CD4-positive, alpha-beta T cell (primary cell): ENCODE measurements at regions not wholly inside any gene's neighbourhood (a gene's known extent, or its start where the extent isn't known, plus 50 kb on each side); places are given as distances from the start of the nearest gene placed in this dataset.

Experiments used
- ATAC-seq: fragments of 200-7000 bp; cut with Tn5 transposase; one replicate; pipeline ENCODE4 v1.10.0; 2022; ENCODE audit warnings: mild to moderate bottlenecking; ENCODE audit not compliant: poor library complexity
- CTCF ChIA-PET: fragments of 350-600 bp; sonication (Branson Sonifier 250); formaldehyde crosslinking; loops from one replicate; lab custom pipeline; 2021; ENCODE audit warnings: antibody characterized with exemption, inconsistent platforms; lab: Charles Lee
- POLR2A ChIA-PET: fragments of 350-600 bp; sonication (Branson Sonifier 250); formaldehyde crosslinking; loops from one replicate; lab custom pipeline; 2021; ENCODE audit warnings: antibody characterized with exemption, inconsistent platforms; lab: Charles Lee
- DNase-seq, 14 experiments: peaks; one replicate each; pipeline ENCODE4 v3.0.0-alpha.2; 2013 to 2020; ENCODE audit warnings: mixed read lengths in 2 of 14
- H3K27ac ChIP-seq, 2 donors: one replicate each; pipeline versions ENCODE4 v1.5.1 to v1.7.0; 2013; ENCODE audit warnings: low read length in 2 of 2, low read depth in 1 of 2, mild to moderate bottlenecking in 1 of 2
- H3K27me3 ChIP-seq, 2 experiments: 1 replicate in 1 of 2; 2 replicates in 1 of 2; pipeline versions ENCODE4 v1.6.1 to v1.7.0; 2013; ENCODE audit warnings: low read length in 2 of 2, control low read depth in 1 of 2, mild to moderate bottlenecking in 1 of 2, moderate library complexity in 1 of 2; ENCODE audit not compliant: insufficient read depth in 2 of 2, control insufficient read depth in 1 of 2
- H3K36me3 ChIP-seq: one replicate; pipeline ENCODE4 v1.6.1; 2013; ENCODE audit warnings: low read length, control low read depth; ENCODE audit not compliant: insufficient read depth
- H3K4me1 ChIP-seq: one replicate; pipeline ENCODE4 v1.6.1; 2013; ENCODE audit warnings: low read length, control low read depth; ENCODE audit not compliant: insufficient read depth
- H3K4me3 ChIP-seq: one replicate; pipeline ENCODE4 v1.5.1; 2013; ENCODE audit warnings: mild to moderate bottlenecking, low read length, moderate library complexity
- H3K9me3 ChIP-seq, 2 experiments: 1 replicate in 1 of 2; 2 replicates in 1 of 2; pipeline versions ENCODE4 v1.6.1 to v1.7.0; 2013; ENCODE audit warnings: low read length in 2 of 2, mild to moderate bottlenecking in 2 of 2, control low read depth in 1 of 2, moderate library complexity in 1 of 2; ENCODE audit not compliant: control insufficient read depth in 1 of 2, insufficient read depth in 1 of 2
- H3K27ac Mint-ChIP-seq: one replicate; pipeline ENCODE4 v1.8.0; 2020; ENCODE audit warnings: mixed read lengths
- H3K27me3 Mint-ChIP-seq: one replicate; pipeline ENCODE4 v1.8.0; 2021; ENCODE audit warnings: mixed read lengths
- H3K36me3 Mint-ChIP-seq: one replicate; pipeline ENCODE4 v1.8.0; 2021; ENCODE audit warnings: low read depth, mixed read lengths
- H3K4me1 Mint-ChIP-seq: one replicate; pipeline ENCODE4 v1.8.0; 2021; ENCODE audit warnings: low read depth, mixed read lengths
- H3K4me3 Mint-ChIP-seq: one replicate; pipeline ENCODE4 v1.8.0; 2020; ENCODE audit warnings: mild to moderate bottlenecking, mixed read lengths
- H3K9me3 Mint-ChIP-seq: one replicate; pipeline ENCODE4 v1.8.0; 2020; ENCODE audit warnings: mixed read lengths
- CTCF ChIP-seq: fragments of 200-600 bp; IDR thresholded peaks from one replicate; pipeline ENCODE4 v1.8.0; 2022; ENCODE audit warnings: antibody characterized with exemption, mild to moderate bottlenecking
- intact Hi-C, 2 experiments: fragments of 100-400 bp; cut with DNase I in 1 of 2; cut with micrococcal nuclease in 1 of 2; formaldehyde crosslinking; loops; one replicate each; pipeline versions ENCODE4 v1.15.1 to v1.9.0; 2023 to 2025; cut with DNase I, micrococcal nuclease

- Histone ChIP-seq H3K4me1 (no peaks in the 10 kb centered on the region), H3K27me3 (no peaks in the 10 kb centered on the region), H3K9me3 (peaks cover 0 to 3% of the 10 kb centered on the region in 2 experiments), H3K36me3 (no peaks in the 10 kb centered on the region), H3K4me3 (no peak overlapping the region), H3K27ac (no peak overlapping the region)
- POLR2A ChIA-PET = no interaction called here
- no peak for ATAC-seq
- H3K4me3 Mint-ChIP-seq = no peak overlapping the region
- no peak overlapping the region for H3K27ac Mint-ChIP-seq
- intact Hi-C loops = no loop called here
- TF ChIP-seq CTCF = no peak
- peaks cover 10% of the 10 kb centered on the region for H3K27me3 Mint-ChIP-seq
- no peaks in the 10 kb centered on the region for H3K36me3 Mint-ChIP-seq
- no peak for DNase-seq
- H3K9me3 Mint-ChIP-seq = peaks cover 9% of the 10 kb centered on the region
- CTCF ChIA-PET = no interaction called here
- H3K4me1 Mint-ChIP-seq = no peaks in the 10 kb centered on the region
Measured at GRCh38 chr15:81604713-81605112, 230.7 kb upstream of the TMC3 start.

- no peak overlapping the region for H3K27ac Mint-ChIP-seq
Measured at GRCh38 chr15:81596159-81596865, 222.3 kb upstream of the TMC3 start.

GRCh38 chr15:81595752-81596151 is 221.7 kb upstream of the TMC3 start:
- Mint-ChIP-seq H3K27me3 (peaks cover 7% of the 10 kb centered on the region), H3K36me3 (no peaks in the 10 kb centered on the region), H3K4me3 (no peak overlapping the region), H3K27ac (no peak overlapping the region), H3K9me3 (peaks cover 8% of the 10 kb centered on the region), H3K4me1 (no peaks in the 10 kb centered on the region)
- intact Hi-C loops = no loop called here
- H3K27me3 ChIP-seq = no peaks in the 10 kb centered on the region
- DNase-seq (no peak), ATAC-seq (no peak)
- no peaks in the 10 kb centered on the region for H3K9me3 ChIP-seq
- H3K4me1 ChIP-seq = no peaks in the 10 kb centered on the region
- CTCF ChIA-PET = no interaction called here
- POLR2A ChIA-PET = no interaction called here
- no peaks in the 10 kb centered on the region for H3K36me3 ChIP-seq
- H3K4me3 ChIP-seq = no peak overlapping the region
- no peak overlapping the region for H3K27ac ChIP-seq
- TF ChIP-seq CTCF = no peak

More at GRCh38 chr15:81596159-81596865, 222.3 kb upstream of the TMC3 start:
- Histone ChIP-seq H3K4me3 (no peak overlapping the region), H3K36me3 (no peaks in the 10 kb centered on the region), H3K9me3 (no peaks in the 10 kb centered on the region), H3K27me3 (no peaks in the 10 kb centered on the region), H3K4me1 (no peaks in the 10 kb centered on the region), H3K27ac (no peak overlapping the region)
- CTCF ChIA-PET = no interaction called here
- POLR2A ChIA-PET = no interaction called here
- no peak for TF ChIP-seq CTCF
- ATAC-seq (no peak), DNase-seq (no peak)
- Mint-ChIP-seq H3K4me1 (no peaks in the 10 kb centered on the region), H3K9me3 (peaks cover 8% of the 10 kb centered on the region), H3K4me3 (no peak overlapping the region), H3K27me3 (peaks cover 7% of the 10 kb centered on the region), H3K36me3 (no peaks in the 10 kb centered on the region)
- intact Hi-C loops = no loop called here
